NAMALWA (cell line): ENCODE measurements at regions not wholly inside any gene's neighbourhood (a gene's known extent, or its start where the extent isn't known, plus 50 kb on each side); places are given as distances from the start of the nearest gene placed in this dataset.

Source experiments
- DNase-seq: peaks from one replicate; pipeline ENCODE4 v3.0.0-alpha.2; 2015; ENCODE audit warnings: low spot score

- DNase-seq: no peak
These were observed 72.9 kb downstream of the ZNF622 start for GRCh38 chr5:16392718-16393117.

- DNase-seq: no peak
These were observed 73.5 kb downstream of the ZNF622 start for GRCh38 chr5:16391858-16392649.

GRCh38 chr5:16390825-16391224, 74.8 kb downstream of the ZNF622 start:
- DNase-seq: no peak

GRCh38 chr5:16385516-16386090, 80.0 kb downstream of the ZNF622 start:
- DNase-seq: no peak

GRCh38 chr5:16384804-16385203, 80.8 kb downstream of the ZNF622 start:
- no peak for DNase-seq

- no peak for DNase-seq
These were observed 81.4 kb downstream of the ZNF622 start for GRCh38 chr5:16384222-16384621.

- no peak for DNase-seq
These were observed 82.0 kb downstream of the ZNF622 start for GRCh38 chr5:16383544-16384052.

GRCh38 chr5:16382047-16382446, 83.6 kb downstream of the ZNF622 start:
- DNase-seq: no peak

- no peak for DNase-seq
These were observed 86.8 kb downstream of the ZNF622 start for GRCh38 chr5:16378762-16379161.

- DNase-seq: no peak
These were observed 93.1 kb downstream of the ZNF622 start for GRCh38 chr5:16372493-16372892.

GRCh38 chr5:16366491-16366890, 99.1 kb downstream of the ZNF622 start:
- no peak for DNase-seq

- no peak for DNase-seq
These were observed 100.7 kb downstream of the ZNF622 start for GRCh38 chr5:16364910-16365309.

- peak; percentile 49 for DNase-seq
These were observed 112.2 kb downstream of the ZNF622 start for GRCh38 chr5:16353439-16353838.

GRCh38 chr5:16350816-16351215, 114.8 kb downstream of the ZNF622 start:
- DNase-seq: no peak

- DNase-seq: no peak
These were observed 119.2 kb downstream of the ZNF622 start for GRCh38 chr5:16346380-16346779.

GRCh38 chr5:16345454-16345853, 120.1 kb downstream of the ZNF622 start:
- DNase-seq: no peak

- DNase-seq: no peak
These were observed 139.5 kb downstream of the ZNF622 start for GRCh38 chr5:16326137-16326536.

GRCh38 chr5:16321284-16321683, 141.7 kb upstream of the MARCHF11 start:
- no peak for DNase-seq

GRCh38 chr5:16315501-16315900, 135.9 kb upstream of the MARCHF11 start:
- DNase-seq: no peak

GRCh38 chr5:16313761-16314160, 134.2 kb upstream of the MARCHF11 start:
- no peak for DNase-seq

GRCh38 chr5:16312785-16313184, 133.2 kb upstream of the MARCHF11 start:
- no peak for DNase-seq

GRCh38 chr5:16311666-16312065, 132.1 kb upstream of the MARCHF11 start:
- no peak for DNase-seq

- DNase-seq: no peak
These were observed 127.2 kb upstream of the MARCHF11 start for GRCh38 chr5:16306812-16307211.

- no peak for DNase-seq
These were observed 125.3 kb upstream of the MARCHF11 start for GRCh38 chr5:16304846-16305245.
